GM12878 (cell line): ENCODE measurements at regions not wholly inside any gene's neighbourhood (a gene's known extent, or its start where the extent isn't known, plus 50 kb on each side); places are given as distances from the start of the nearest gene placed in this dataset.
"Not testable (repeated sequence)": the region's sequence is repeated elsewhere in the genome, so short reads cannot be mapped to it uniquely, and the experiment has no call there.

Experiments
- ATAC-seq: fragments of 200-7000 bp; cut with Tn5 transposase; 3 replicates; pipeline ENCODE4 v1.9.1; 2020; ENCODE audit warnings: mild to moderate bottlenecking, moderate library complexity
- BruUV-seq: library from RNA; stranded (reverse); fragments of 400-500 nt; replicated peaks from 2 replicates; lab custom pipeline; 2021; lab: Mats Ljungman, UMichigan
- CTCF ChIA-PET: fragments of 300-600 bp; sonication (Branson Sonifier 250); formaldehyde crosslinking; extraction: SDS; loops from one replicate; lab custom pipeline; 2021; ENCODE audit warnings: inconsistent platforms; lab: Yijun Ruan, JAX
- POLR2A ChIA-PET: fragments of 350-600 bp; formaldehyde crosslinking; extraction: SDS; loops from one replicate; lab custom pipeline; 2021; ENCODE audit warnings: inconsistent platforms; lab: Charles Lee
- RAD21 ChIA-PET: fragments of 300-600 bp; sonication (Branson Sonifier 250); formaldehyde crosslinking; loops from one replicate; lab custom pipeline; 2023; ENCODE audit warnings: antibody characterized with exemption; ENCODE audit not compliant: unreplicated experiment; lab: Charles Lee
- SMC1A ChIA-PET: fragments of 300-600 bp; sonication (Branson Sonifier 250); formaldehyde crosslinking; loops from one replicate; lab custom pipeline; 2023; ENCODE audit not compliant: unreplicated experiment, uncharacterized antibody; lab: Charles Lee
- DNase-seq: peaks from one replicate; pipeline ENCODE4 v3.0.0-alpha.2; 2011; ENCODE audit warnings: low read depth, low spot score
- FAIRE-seq: peaks from 3 replicates; lab custom pipeline; 2011; peaks lifted over from hg19 to GRCh38; lab: Jason Lieb, UNC
- H2AFZ ChIP-seq: 2 replicates; pipeline ENCODE4 v1.6.0; 2011; ENCODE audit warnings: low read depth, low read length, control low read depth; ENCODE audit not compliant: control insufficient read depth
- H3K27ac ChIP-seq: 2 replicates; pipeline ENCODE4 v1.5.1; 2011; ENCODE audit warnings: control low read depth; ENCODE audit not compliant: control insufficient read depth, insufficient read depth
- H3K27me3 ChIP-seq, 2 experiments: replicated peaks in 1 of 2; 2 replicates each; pipeline versions ENCODE4 v1.6.0 to v1.6.1; 2011; ENCODE audit warnings: low read length in 1 of 2; ENCODE audit not compliant: control insufficient read depth in 2 of 2, insufficient read depth in 2 of 2
- H3K36me3 ChIP-seq, 2 experiments: 2 replicates each; pipeline ENCODE4 v1.5.1; 2011; ENCODE audit warnings: low read length in 1 of 2; ENCODE audit not compliant: control insufficient read depth in 2 of 2, insufficient read depth in 2 of 2
- H3K4me1 ChIP-seq: 2 replicates; pipeline ENCODE4 v1.6.1; 2011; ENCODE audit warnings: mild to moderate bottlenecking, low read length, moderate library complexity, mixed read lengths; ENCODE audit not compliant: control insufficient read depth, insufficient read depth
- H3K4me2 ChIP-seq: 2 replicates; pipeline ENCODE4 v1.6.0; 2011; ENCODE audit warnings: control low read depth; ENCODE audit not compliant: control insufficient read depth, insufficient read depth
- H3K4me3 ChIP-seq: fragments of 200-600 bp; sonication (generic); 2 replicates; pipeline ENCODE4 v1.5.1; 2016
- H3K79me2 ChIP-seq: 2 replicates; pipeline ENCODE4 v1.6.0; 2011; ENCODE audit warnings: low read length; ENCODE audit not compliant: control insufficient read depth, insufficient read depth
- H3K9ac ChIP-seq: 2 replicates; pipeline ENCODE4 v1.8.0; 2011; ENCODE audit warnings: low read length, control low read depth, mixed read lengths; ENCODE audit not compliant: control insufficient read depth, insufficient read depth
- H3K9me3 ChIP-seq: replicated peaks from 3 replicates; pipeline ENCODE4 v1.5.1; 2011; ENCODE audit warnings: mild to moderate bottlenecking, low read length; ENCODE audit not compliant: control insufficient read depth, insufficient read depth
- H4K20me1 ChIP-seq: 2 replicates; pipeline ENCODE4 v1.6.0; 2011; ENCODE audit not compliant: control insufficient read depth, insufficient read depth
- NFYB ChIP-seq: IDR thresholded peaks from 2 replicates; pipeline ENCODE4 v1.6.1; 2011; ENCODE audit warnings: low read depth, mild to moderate bottlenecking, low read length, improper control_type of control experiment, moderate library complexity; ENCODE audit not compliant: insufficient read depth
- NR2C2 ChIP-seq: IDR thresholded peaks from 2 replicates; pipeline ENCODE4 v1.6.1; 2011; ENCODE audit warnings: borderline replicate concordance, low read depth; ENCODE audit not compliant: control insufficient read depth, insufficient read length
- PAX5 ChIP-seq: IDR thresholded peaks from 2 replicates; pipeline ENCODE4 v1.6.1; 2011; ENCODE audit warnings: low read depth, low read length, borderline replicate concordance
- RCOR1 ChIP-seq: conservative IDR thresholded peaks from 2 replicates; pipeline ENCODE4 v1.6.1; 2012; ENCODE audit warnings: low read depth, low read length, improper control_type of control experiment
- SRF ChIP-seq, 2 experiments: IDR thresholded peaks; 2 replicates each; pipeline ENCODE4 v1.6.1; 2011; ENCODE audit warnings: low read depth in 2 of 2, low read length in 2 of 2, mild to moderate bottlenecking in 1 of 2, moderate library complexity in 1 of 2
- YY1 ChIP-seq: IDR thresholded peaks from 2 replicates; pipeline ENCODE4 v1.6.1; 2011; ENCODE audit warnings: low read depth, mild to moderate bottlenecking, low read length
- WGBS: methylation state at CpG from one replicate; pipeline ENCODE4 v1.1.6; 2016; ENCODE audit warnings: low lambda C conversion rate; ENCODE audit not compliant: insufficient replicate concordance, insufficient coverage; ENCODE audit errors: missing lambda C conversion rate; 5-methylcytosine and 5-hydroxymethylcytosine counted together
- in situ Hi-C: fragments of 300-500 bp; cut with MboI; formaldehyde crosslinking; loops from 9 replicates; pipeline ENCODE4 v1.14.3; 2018; ENCODE audit warnings: mixed read lengths
- intact Hi-C: fragments of 100-400 bp; cut with micrococcal nuclease; formaldehyde crosslinking; loops from one replicate; pipeline ENCODE4 v1.14.2; 2022; ENCODE audit not compliant: unreplicated experiment
- TF ChIP-seq, protein P1 (sequence below): fragments of 450-650 bp; IDR thresholded peaks from 2 replicates; pipeline ENCODE4 v1.6.1; 2016; ENCODE audit warnings: mild to moderate bottlenecking
- TF ChIP-seq, protein P2 (sequence below): fragments of 450-650 bp; IDR thresholded peaks from 2 replicates; pipeline ENCODE4 v1.6.1; 2016; ENCODE audit warnings: mild to moderate bottlenecking

- TF ChIP-seq, protein P1, sequence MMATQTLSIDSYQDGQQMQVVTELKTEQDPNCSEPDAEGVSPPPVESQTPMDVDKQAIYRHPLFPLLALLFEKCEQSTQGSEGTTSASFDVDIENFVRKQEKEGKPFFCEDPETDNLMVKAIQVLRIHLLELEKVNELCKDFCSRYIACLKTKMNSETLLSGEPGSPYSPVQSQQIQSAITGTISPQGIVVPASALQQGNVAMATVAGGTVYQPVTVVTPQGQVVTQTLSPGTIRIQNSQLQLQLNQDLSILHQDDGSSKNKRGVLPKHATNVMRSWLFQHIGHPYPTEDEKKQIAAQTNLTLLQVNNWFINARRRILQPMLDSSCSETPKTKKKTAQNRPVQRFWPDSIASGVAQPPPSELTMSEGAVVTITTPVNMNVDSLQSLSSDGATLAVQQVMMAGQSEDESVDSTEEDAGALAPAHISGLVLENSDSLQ: no peak
- no peak for TF ChIP-seq NFYB
- no peak for TF ChIP-seq SRF (IDR thresholded peaks at IDR 0.05; ENCODE audit: low read depth in 2 of 2, low read length in 2 of 2)
- no peak for TF ChIP-seq YY1
- TF ChIP-seq, protein P2, sequence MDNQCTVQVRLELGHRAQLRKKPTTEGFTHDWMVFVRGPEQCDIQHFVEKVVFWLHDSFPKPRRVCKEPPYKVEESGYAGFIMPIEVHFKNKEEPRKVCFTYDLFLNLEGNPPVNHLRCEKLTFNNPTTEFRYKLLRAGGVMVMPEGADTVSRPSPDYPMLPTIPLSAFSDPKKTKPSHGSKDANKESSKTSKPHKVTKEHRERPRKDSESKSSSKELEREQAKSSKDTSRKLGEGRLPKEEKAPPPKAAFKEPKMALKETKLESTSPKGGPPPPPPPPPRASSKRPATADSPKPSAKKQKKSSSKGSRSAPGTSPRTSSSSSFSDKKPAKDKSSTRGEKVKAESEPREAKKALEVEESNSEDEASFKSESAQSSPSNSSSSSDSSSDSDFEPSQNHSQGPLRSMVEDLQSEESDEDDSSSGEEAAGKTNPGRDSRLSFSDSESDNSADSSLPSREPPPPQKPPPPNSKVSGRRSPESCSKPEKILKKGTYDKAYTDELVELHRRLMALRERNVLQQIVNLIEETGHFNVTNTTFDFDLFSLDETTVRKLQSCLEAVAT: no peak
- no peak for TF ChIP-seq NR2C2
- TF ChIP-seq RCOR1: no peak
- no peak for TF ChIP-seq PAX5
Measured at GRCh38 chr12:131468206-131468605, 242.7 kb upstream of the SFSWAP start (continued).

DNA sequence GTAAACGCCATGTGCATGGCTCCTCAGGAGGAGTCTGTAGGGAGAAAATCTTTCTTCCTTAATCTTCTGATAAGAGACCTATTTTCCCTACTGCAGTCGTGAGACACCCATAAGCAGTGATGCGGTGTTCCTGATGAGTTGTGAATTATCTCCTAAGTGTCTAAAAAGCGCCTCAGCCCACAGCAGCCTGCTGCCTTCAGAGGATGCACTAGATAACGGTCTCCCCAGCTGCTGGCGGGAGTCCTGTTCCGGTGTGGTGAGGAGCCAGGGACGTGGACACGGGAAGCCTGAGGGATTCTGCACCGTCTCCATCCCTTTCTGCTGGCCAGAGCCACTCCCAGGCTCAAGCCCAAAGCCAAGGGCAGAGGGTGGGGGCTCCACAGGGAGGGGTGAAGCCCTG lies 240.9 kb upstream of the SFSWAP start:
- POLR2A ChIA-PET, H3K4me1 ChIP-seq, RAD21 ChIA-PET, H3K9ac ChIP-seq, H3K9me3 ChIP-seq, CTCF ChIA-PET, H4K20me1 ChIP-seq, H3K4me2 ChIP-seq, in situ Hi-C loops, ATAC-seq, H3K27me3 ChIP-seq, SMC1A ChIA-PET, DNase-seq, FAIRE-seq, H2AFZ ChIP-seq, H3K27ac ChIP-seq, BruUV-seq, H3K36me3 ChIP-seq, intact Hi-C loops, H3K79me2 ChIP-seq, H3K4me3 ChIP-seq: not testable (repeated sequence)
- 37% methylated on average over 3 of the region's 10 CpGs for WGBS
